ENCODE measurements at regions not wholly inside any gene's neighbourhood (a gene's known extent, or its start where the extent isn't known, plus 50 kb on each side); places are given as distances from the start of the nearest gene placed in this dataset.

DNA sequence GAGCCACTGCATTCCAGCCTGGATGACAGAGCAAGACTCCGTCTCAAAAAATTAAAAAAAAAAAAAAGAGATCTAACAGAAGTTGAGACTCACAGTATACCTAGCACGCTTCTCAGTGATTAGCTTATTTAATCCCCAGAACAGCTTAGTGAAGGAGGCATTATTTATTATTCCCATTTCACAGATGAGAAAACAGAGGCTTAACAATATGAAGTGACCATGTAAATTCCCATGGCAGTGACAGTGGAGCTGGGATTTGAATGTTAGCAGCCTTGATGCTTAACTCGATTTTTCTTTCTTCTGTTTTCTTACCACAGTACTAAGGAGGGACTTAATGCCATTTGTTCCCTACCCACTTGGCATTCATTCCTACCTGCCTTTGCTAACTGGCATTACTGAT, 89.9 kb upstream of the ZNF217 start:
- no peak for TF ChIP-seq POLR2A (IDR thresholded peaks at IDR 0.05; ENCODE audit: low read depth)
- no peak for TF ChIP-seq POLR2AphosphoS5 (IDR thresholded peaks at IDR 0.05)
